ENCODE measurements at regions not wholly inside any gene's neighbourhood (a gene's known extent, or its start where the extent isn't known, plus 50 kb on each side); places are given as distances from the start of the nearest gene placed in this dataset.

DNA sequence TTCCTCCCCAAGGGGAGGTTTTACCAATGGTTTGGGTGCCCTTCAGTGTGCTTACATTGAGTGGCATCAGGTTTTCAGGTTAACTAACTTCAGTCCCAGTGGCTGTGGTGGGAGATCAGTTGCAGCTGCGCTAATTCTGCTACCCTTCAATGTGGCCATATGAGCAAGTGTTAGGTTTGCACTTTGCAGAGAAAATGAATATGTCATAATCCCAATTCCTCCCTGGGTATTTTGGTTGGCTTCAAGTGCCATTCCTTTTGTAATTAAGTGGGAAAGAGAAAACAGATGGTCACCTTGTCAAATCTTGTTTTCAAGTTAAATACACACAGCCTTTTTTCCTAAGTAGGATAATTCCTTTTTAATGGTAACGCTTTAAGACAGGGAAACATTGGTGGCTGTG is 236.2 kb downstream of the TLE4 start:
- TF ChIP-seq, protein P1, sequence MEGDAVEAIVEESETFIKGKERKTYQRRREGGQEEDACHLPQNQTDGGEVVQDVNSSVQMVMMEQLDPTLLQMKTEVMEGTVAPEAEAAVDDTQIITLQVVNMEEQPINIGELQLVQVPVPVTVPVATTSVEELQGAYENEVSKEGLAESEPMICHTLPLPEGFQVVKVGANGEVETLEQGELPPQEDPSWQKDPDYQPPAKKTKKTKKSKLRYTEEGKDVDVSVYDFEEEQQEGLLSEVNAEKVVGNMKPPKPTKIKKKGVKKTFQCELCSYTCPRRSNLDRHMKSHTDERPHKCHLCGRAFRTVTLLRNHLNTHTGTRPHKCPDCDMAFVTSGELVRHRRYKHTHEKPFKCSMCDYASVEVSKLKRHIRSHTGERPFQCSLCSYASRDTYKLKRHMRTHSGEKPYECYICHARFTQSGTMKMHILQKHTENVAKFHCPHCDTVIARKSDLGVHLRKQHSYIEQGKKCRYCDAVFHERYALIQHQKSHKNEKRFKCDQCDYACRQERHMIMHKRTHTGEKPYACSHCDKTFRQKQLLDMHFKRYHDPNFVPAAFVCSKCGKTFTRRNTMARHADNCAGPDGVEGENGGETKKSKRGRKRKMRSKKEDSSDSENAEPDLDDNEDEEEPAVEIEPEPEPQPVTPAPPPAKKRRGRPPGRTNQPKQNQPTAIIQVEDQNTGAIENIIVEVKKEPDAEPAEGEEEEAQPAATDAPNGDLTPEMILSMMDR (conservative IDR thresholded peaks at IDR 0.05) = no peak
- no peak for TF ChIP-seq EZH2 (IDR thresholded peaks at IDR 0.05; ENCODE audit: low read depth)
